ENCODE measurements at regions not wholly inside any gene's neighbourhood (a gene's known extent, or its start where the extent isn't known, plus 50 kb on each side); places are given as distances from the start of the nearest gene placed in this dataset.

- TF ChIP-seq CTCF (conservative IDR thresholded peaks at IDR 0.05; ENCODE audit: low read length) (no peak), EZH2phosphoT487 (IDR thresholded peaks at IDR 0.05; ENCODE audit: borderline replicate concordance, low read depth, low read length) (no peak)
- H3K9me3 ChIP-seq (ENCODE audit: low read length), result no peaks in the 10 kb centered on the region
- no peaks in the 10 kb centered on the region for H3K79me2 ChIP-seq (ENCODE audit: insufficient read depth, low read depth, low read length)
- CTCF ChIA-PET (ENCODE audit: unreplicated experiment), result no interaction called here
- intact Hi-C loops (cut with micrococcal nuclease; ENCODE audit: unreplicated experiment), result no loop called here
- H3K9me2 ChIP-seq (ENCODE audit: insufficient read depth, low read length), result no peaks in the 10 kb centered on the region
- H3K36me3 ChIP-seq (ENCODE audit: insufficient read depth, low read length), result no peaks in the 10 kb centered on the region
- no peak overlapping the region for H3K27ac ChIP-seq (ENCODE audit: low read depth, low read length, poor library complexity, severe bottlenecking)
- no peak overlapping the region for H3K4me2 ChIP-seq (ENCODE audit: low read length)
- no peak overlapping the region for H3K4me3 ChIP-seq (ENCODE audit: low read depth, low read length, poor library complexity, severe bottlenecking)
- H2AFZ ChIP-seq (ENCODE audit: low read length), result no peak overlapping the region
- no TSS peak for BruUV-seq (replicated peaks)
- no peaks in the 10 kb centered on the region for H3K4me1 ChIP-seq (ENCODE audit: insufficient read depth, low read length, poor library complexity, severe bottlenecking)
- no peak for DNase-seq (ENCODE audit: low spot score)
- POLR2A ChIA-PET, result no interaction called here
- no peaks in the 10 kb centered on the region for H4K20me1 ChIP-seq (ENCODE audit: insufficient read depth, low read length)
Observed at GRCh38 chr5:104198156-104198555, 635.6 kb upstream of the NUDT12 start.

GRCh38 chr5:104189909-104190308 is 627.3 kb upstream of the NUDT12 start:
- H3K79me2 ChIP-seq (ENCODE audit: insufficient read depth, low read depth, low read length), result no peaks in the 10 kb centered on the region
- no peaks in the 10 kb centered on the region for H3K36me3 ChIP-seq (ENCODE audit: insufficient read depth, low read length)
- no peak overlapping the region for H3K4me3 ChIP-seq (ENCODE audit: low read depth, low read length, poor library complexity, severe bottlenecking)
- H3K27ac ChIP-seq (ENCODE audit: low read depth, low read length, poor library complexity, severe bottlenecking), result no peak overlapping the region
- H3K9me3 ChIP-seq (ENCODE audit: low read length), result peaks cover 15% of the 10 kb centered on the region
- H4K20me1 ChIP-seq (ENCODE audit: insufficient read depth, low read length), result no peaks in the 10 kb centered on the region
- DNase-seq (ENCODE audit: low spot score), result no peak
- no peak overlapping the region for H2AFZ ChIP-seq (ENCODE audit: low read length)
- ChIA-PET POLR2A (interaction anchor here (1.0 kb wide), 1 partner anchor 55 kb away, joined by 3 read pairs; no protein-coding TSS in a partner anchor), CTCF (ENCODE audit: unreplicated experiment) (interaction anchor here (1.0 kb wide), 1 partner anchor 10 kb away, joined by 3 read pairs; no protein-coding TSS in a partner anchor)
- H3K4me2 ChIP-seq (ENCODE audit: low read length), result no peak overlapping the region
- no peaks in the 10 kb centered on the region for H3K9me2 ChIP-seq (ENCODE audit: insufficient read depth, low read length)
- BruUV-seq (replicated peaks), result no TSS peak
- no peaks in the 10 kb centered on the region for H3K4me1 ChIP-seq (ENCODE audit: insufficient read depth, low read length, poor library complexity, severe bottlenecking)
- intact Hi-C loops (cut with micrococcal nuclease; ENCODE audit: unreplicated experiment), result no loop called here
- TF ChIP-seq EZH2phosphoT487 (IDR thresholded peaks at IDR 0.05; ENCODE audit: borderline replicate concordance, low read depth, low read length) (no peak), CTCF (conservative IDR thresholded peaks at IDR 0.05; ENCODE audit: low read length) (no peak)

- POLR2A ChIA-PET, result interaction anchor here (0.6 kb wide), 1 partner anchor 71 kb away, joined by 3 read pairs; no protein-coding TSS in a partner anchor
- no peak overlapping the region for H2AFZ ChIP-seq (ENCODE audit: low read length)
- H3K4me1 ChIP-seq (ENCODE audit: insufficient read depth, low read length, poor library complexity, severe bottlenecking), result no peaks in the 10 kb centered on the region
- H3K36me3 ChIP-seq (ENCODE audit: insufficient read depth, low read length), result no peaks in the 10 kb centered on the region
- BruUV-seq (replicated peaks), result no TSS peak
- H3K79me2 ChIP-seq (ENCODE audit: insufficient read depth, low read depth, low read length), result no peaks in the 10 kb centered on the region
- no peaks in the 10 kb centered on the region for H3K9me2 ChIP-seq (ENCODE audit: insufficient read depth, low read length)
- CTCF ChIA-PET (ENCODE audit: unreplicated experiment), result interaction anchor here (1.0 kb wide), 1 partner anchor 9 kb away, joined by 3 read pairs; no protein-coding TSS in a partner anchor
- no peak overlapping the region for H3K27ac ChIP-seq (ENCODE audit: low read depth, low read length, poor library complexity, severe bottlenecking)
- DNase-seq (ENCODE audit: low spot score), result no peak
- intact Hi-C loops (cut with micrococcal nuclease; ENCODE audit: unreplicated experiment), result no loop called here
- no peak overlapping the region for H3K4me3 ChIP-seq (ENCODE audit: low read depth, low read length, poor library complexity, severe bottlenecking)
- H3K9me3 ChIP-seq (ENCODE audit: low read length), result peaks cover 15% of the 10 kb centered on the region
- TF ChIP-seq CTCF (conservative IDR thresholded peaks at IDR 0.05; ENCODE audit: low read length) (no peak), EZH2phosphoT487 (IDR thresholded peaks at IDR 0.05; ENCODE audit: borderline replicate concordance, low read depth, low read length) (no peak)
- H3K4me2 ChIP-seq (ENCODE audit: low read length), result no peak overlapping the region
- no peaks in the 10 kb centered on the region for H4K20me1 ChIP-seq (ENCODE audit: insufficient read depth, low read length)
Observed at GRCh38 chr5:104189031-104189430, 626.4 kb upstream of the NUDT12 start.
